ENCODE measurements at regions not wholly inside any gene's neighbourhood (a gene's known extent, or its start where the extent isn't known, plus 50 kb on each side); places are given as distances from the start of the nearest gene placed in this dataset.

DNA sequence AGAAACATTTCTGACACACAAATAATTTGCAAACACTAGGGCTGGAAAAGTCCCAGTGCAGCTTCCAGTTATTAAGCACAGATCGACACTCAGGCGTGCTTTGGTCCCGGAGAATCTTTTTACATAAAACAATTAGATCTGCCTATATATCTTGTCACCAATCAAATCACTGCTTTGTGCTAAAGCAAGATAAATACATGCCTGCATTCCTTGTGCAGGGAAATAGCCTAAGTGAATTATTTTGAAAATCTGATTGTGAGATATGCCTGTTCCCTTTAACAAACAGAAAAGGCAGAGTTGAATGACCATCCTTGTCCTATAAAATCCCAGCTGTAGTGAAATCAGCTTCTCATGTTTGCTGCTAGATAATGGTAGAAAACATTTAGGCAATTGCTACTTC lies 604.4 kb downstream of the CCDC171 start:
- Histone ChIP-seq H3K4me3 (ENCODE audit: low read length) (no peak overlapping the region), H3K9me3 (ENCODE audit: control insufficient read depth, insufficient read depth, low read length) (no peaks in the 10 kb centered on the region), H3K36me3 (ENCODE audit: control insufficient read depth, insufficient read depth, low read length) (no peaks in the 10 kb centered on the region), H3K4me1 (ENCODE audit: control insufficient read depth, insufficient read depth, low read length) (no peaks in the 10 kb centered on the region), H3K27me3 (ENCODE audit: control insufficient read depth, insufficient read depth, low read length) (no peaks in the 10 kb centered on the region), H3K27ac (ENCODE audit: low read length) (no peak overlapping the region)
- intact Hi-C loops (cut with micrococcal nuclease) = no loop called here
- H3K9me3 Mint-ChIP-seq = peaks cover 0 to 2% of the 10 kb centered on the region in 2 donors
- H3K36me3 Mint-ChIP-seq = no peaks in the 10 kb centered on the region
- H3K27me3 Mint-ChIP-seq (ENCODE audit: low read depth in 2 of 2) = peaks cover 17 to 22% of the 10 kb centered on the region in 2 donors
- H3K4me1 Mint-ChIP-seq = peaks cover 0 to 4% of the 10 kb centered on the region in 2 donors
- no peak for DNase-seq
- no peak overlapping the region for H3K27ac Mint-ChIP-seq
- ATAC-seq = no peak
- TF ChIP-seq, protein P1, sequence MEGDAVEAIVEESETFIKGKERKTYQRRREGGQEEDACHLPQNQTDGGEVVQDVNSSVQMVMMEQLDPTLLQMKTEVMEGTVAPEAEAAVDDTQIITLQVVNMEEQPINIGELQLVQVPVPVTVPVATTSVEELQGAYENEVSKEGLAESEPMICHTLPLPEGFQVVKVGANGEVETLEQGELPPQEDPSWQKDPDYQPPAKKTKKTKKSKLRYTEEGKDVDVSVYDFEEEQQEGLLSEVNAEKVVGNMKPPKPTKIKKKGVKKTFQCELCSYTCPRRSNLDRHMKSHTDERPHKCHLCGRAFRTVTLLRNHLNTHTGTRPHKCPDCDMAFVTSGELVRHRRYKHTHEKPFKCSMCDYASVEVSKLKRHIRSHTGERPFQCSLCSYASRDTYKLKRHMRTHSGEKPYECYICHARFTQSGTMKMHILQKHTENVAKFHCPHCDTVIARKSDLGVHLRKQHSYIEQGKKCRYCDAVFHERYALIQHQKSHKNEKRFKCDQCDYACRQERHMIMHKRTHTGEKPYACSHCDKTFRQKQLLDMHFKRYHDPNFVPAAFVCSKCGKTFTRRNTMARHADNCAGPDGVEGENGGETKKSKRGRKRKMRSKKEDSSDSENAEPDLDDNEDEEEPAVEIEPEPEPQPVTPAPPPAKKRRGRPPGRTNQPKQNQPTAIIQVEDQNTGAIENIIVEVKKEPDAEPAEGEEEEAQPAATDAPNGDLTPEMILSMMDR (IDR thresholded peaks at IDR 0.05) = no peak
- no peak overlapping the region for H3K4me3 Mint-ChIP-seq
- 100% methylated on average over 3 of the region's 3 CpGs for WGBS (ENCODE audit: insufficient coverage)

DNA sequence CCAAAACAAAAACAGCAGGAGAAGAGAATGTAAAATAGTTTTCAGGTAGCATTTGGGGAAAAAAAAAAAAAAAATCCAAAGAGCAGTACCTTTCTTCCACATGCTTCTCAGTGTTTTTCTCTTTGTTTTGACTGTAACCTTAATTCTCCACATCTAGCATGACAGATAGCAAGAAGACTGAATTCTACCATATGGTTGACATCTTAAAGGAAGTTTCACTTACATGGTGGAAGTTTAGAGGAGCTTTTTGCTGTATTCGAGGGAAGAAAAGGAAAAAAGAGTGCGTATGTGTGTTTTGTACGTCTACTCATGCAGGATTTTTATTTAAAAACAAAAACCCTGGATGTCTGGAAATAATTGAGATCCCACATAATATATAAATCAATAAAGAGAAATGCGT lies 604.8 kb downstream of the CCDC171 start:
- Histone ChIP-seq H3K27ac (ENCODE audit: low read length) (no peak overlapping the region), H3K9me3 (ENCODE audit: control insufficient read depth, insufficient read depth, low read length) (no peaks in the 10 kb centered on the region), H3K36me3 (ENCODE audit: control insufficient read depth, insufficient read depth, low read length) (no peaks in the 10 kb centered on the region), H3K27me3 (ENCODE audit: control insufficient read depth, insufficient read depth, low read length) (no peaks in the 10 kb centered on the region), H3K4me1 (ENCODE audit: control insufficient read depth, insufficient read depth, low read length) (no peaks in the 10 kb centered on the region), H3K4me3 (ENCODE audit: low read length) (no peak overlapping the region)
- H3K4me1 Mint-ChIP-seq = peaks cover 0 to 4% of the 10 kb centered on the region in 2 donors
- no peak overlapping the region for H3K4me3 Mint-ChIP-seq
- intact Hi-C loops (cut with micrococcal nuclease) = no loop called here
- H3K27ac Mint-ChIP-seq = no peak overlapping the region
- TF ChIP-seq, protein P1 (IDR thresholded peaks at IDR 0.05) = no peak
- 97% methylated on average over 4 of the region's 4 CpGs for WGBS (ENCODE audit: insufficient coverage)
- no peak for ATAC-seq
- no peak for DNase-seq
- H3K9me3 Mint-ChIP-seq = peaks cover 0 to 2% of the 10 kb centered on the region in 2 donors
- no peaks in the 10 kb centered on the region for H3K36me3 Mint-ChIP-seq
- peaks cover 19 to 22% of the 10 kb centered on the region in 2 donors for H3K27me3 Mint-ChIP-seq (ENCODE audit: low read depth in 2 of 2)

DNA sequence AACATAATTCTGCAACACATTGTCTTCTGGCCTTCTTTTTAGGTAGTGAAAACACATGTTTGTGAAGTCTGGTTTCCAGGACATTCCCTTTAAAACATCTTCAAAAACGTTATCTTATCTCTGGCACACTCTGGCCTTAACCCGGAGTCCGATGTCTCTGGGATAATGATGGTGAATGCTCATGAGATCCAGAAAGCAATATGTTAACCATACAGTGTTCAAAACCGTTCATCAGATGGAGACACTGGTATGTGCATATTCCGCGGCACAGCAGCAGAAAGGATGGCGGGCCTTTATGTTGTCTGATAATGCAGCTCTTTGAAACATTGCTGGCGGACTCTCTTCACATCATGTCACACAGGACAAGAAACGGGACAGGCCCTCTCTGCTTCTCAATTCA lies 605.2 kb downstream of the CCDC171 start:
- peaks cover 0 to 4% of the 10 kb centered on the region in 2 donors for H3K4me1 Mint-ChIP-seq
- WGBS (ENCODE audit: insufficient coverage) = 92% methylated on average over 9 of the region's 9 CpGs
- TF ChIP-seq, protein P1 (IDR thresholded peaks at IDR 0.05) = no peak
- Histone ChIP-seq H3K9me3 (ENCODE audit: control insufficient read depth, insufficient read depth, low read length) (no peaks in the 10 kb centered on the region), H3K4me3 (ENCODE audit: low read length) (no peak overlapping the region), H3K27me3 (ENCODE audit: control insufficient read depth, insufficient read depth, low read length) (no peaks in the 10 kb centered on the region), H3K36me3 (ENCODE audit: control insufficient read depth, insufficient read depth, low read length) (no peaks in the 10 kb centered on the region), H3K27ac (ENCODE audit: low read length) (no peak overlapping the region), H3K4me1 (ENCODE audit: control insufficient read depth, insufficient read depth, low read length) (no peaks in the 10 kb centered on the region)
- no peak overlapping the region for H3K4me3 Mint-ChIP-seq
- H3K9me3 Mint-ChIP-seq = peaks cover 0 to 2% of the 10 kb centered on the region in 2 donors
- no peak for ATAC-seq
- intact Hi-C loops (cut with micrococcal nuclease) = no loop called here
- no peak for DNase-seq
- no peaks in the 10 kb centered on the region for H3K36me3 Mint-ChIP-seq
- H3K27me3 Mint-ChIP-seq (ENCODE audit: low read depth in 2 of 2) = peaks cover 19 to 22% of the 10 kb centered on the region in 2 donors
- H3K27ac Mint-ChIP-seq = no peak overlapping the region

DNA sequence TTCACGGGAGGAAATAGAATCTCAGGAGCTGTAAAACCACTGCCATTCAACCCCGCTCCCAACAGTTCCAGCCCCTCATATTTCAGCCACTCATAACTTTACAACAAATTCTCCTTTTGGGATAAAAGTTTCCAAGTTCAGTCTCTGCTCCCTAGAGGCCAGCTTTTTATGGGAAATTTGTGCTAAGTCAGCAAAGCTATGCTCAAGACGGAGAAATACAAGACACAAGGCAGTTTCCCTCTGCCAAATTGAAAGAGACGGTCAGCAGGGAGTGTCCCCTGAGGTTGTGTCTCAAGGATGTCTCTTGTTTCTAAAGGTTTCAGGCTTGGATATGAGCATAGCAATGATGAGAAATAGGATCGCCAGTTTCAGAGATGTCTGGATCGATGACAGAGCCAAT lies 608.6 kb downstream of the CCDC171 start:
- Histone ChIP-seq H3K27ac (ENCODE audit: low read length) (no peak overlapping the region), H3K27me3 (ENCODE audit: control insufficient read depth, insufficient read depth, low read length) (no peaks in the 10 kb centered on the region), H3K4me3 (ENCODE audit: low read length) (no peak overlapping the region), H3K36me3 (ENCODE audit: control insufficient read depth, insufficient read depth, low read length) (no peaks in the 10 kb centered on the region), H3K9me3 (ENCODE audit: control insufficient read depth, insufficient read depth, low read length) (no peaks in the 10 kb centered on the region), H3K4me1 (ENCODE audit: control insufficient read depth, insufficient read depth, low read length) (no peaks in the 10 kb centered on the region)
- intact Hi-C loops (cut with micrococcal nuclease) = no loop called here
- no peak for ATAC-seq
- DNase-seq = no peak
- 91% methylated on average over 6 of the region's 6 CpGs for WGBS (ENCODE audit: insufficient coverage)
- Mint-ChIP-seq H3K27ac (no peak overlapping the region), H3K9me3 (peaks cover 0 to 2% of the 10 kb centered on the region in 2 donors), H3K27me3 (ENCODE audit: low read depth in 2 of 2) (peaks cover under 1 to 6% of the 10 kb centered on the region in 2 donors), H3K36me3 (no peaks in the 10 kb centered on the region), H3K4me3 (no peak overlapping the region), H3K4me1 (no peaks in the 10 kb centered on the region)
- TF ChIP-seq, protein P1 (IDR thresholded peaks at IDR 0.05) = no peak
